VCaP (cell line): ENCODE measurements at regions not wholly inside any gene's neighbourhood (a gene's known extent, or its start where the extent isn't known, plus 50 kb on each side); places are given as distances from the start of the nearest gene placed in this dataset.

Experiments
- H3K27ac ChIP-seq: fragments of 450-650 bp; 2 replicates; pipeline ENCODE4 v1.5.1; 2017
- CTCF ChIP-seq: fragments of 450-650 bp; conservative IDR thresholded peaks from 2 replicates; pipeline ENCODE4 v1.5.1; 2017; ENCODE audit warnings: mild to moderate bottlenecking, moderate library complexity

GRCh38 chr1:70633004-70633403, 221.9 kb downstream of the CTH start:
- H3K27ac ChIP-seq: no peak overlapping the region
- no peak for TF ChIP-seq CTCF

GRCh38 chr1:70635868-70636267, 224.8 kb downstream of the CTH start:
- no peak overlapping the region for H3K27ac ChIP-seq
- no peak for TF ChIP-seq CTCF

GRCh38 chr1:70641868-70642267, 230.8 kb downstream of the CTH start:
- no peak for TF ChIP-seq CTCF
- no peak overlapping the region for H3K27ac ChIP-seq

GRCh38 chr1:70656361-70656760, 245.3 kb downstream of the CTH start:
- no peak for TF ChIP-seq CTCF

GRCh38 chr1:70659891-70660290, 248.8 kb downstream of the CTH start:
- no peak for TF ChIP-seq CTCF
- H3K27ac ChIP-seq: no peak overlapping the region

More at GRCh38 chr1:70656361-70656760, 245.3 kb downstream of the CTH start:
- no peak overlapping the region for H3K27ac ChIP-seq

- no peak overlapping the region for H3K27ac ChIP-seq
- no peak for TF ChIP-seq CTCF
Observed at GRCh38 chr1:70666381-70667140, 255.5 kb downstream of the CTH start.

- TF ChIP-seq CTCF: no peak
- H3K27ac ChIP-seq: no peak overlapping the region
Observed at GRCh38 chr1:70667494-70668170, 256.6 kb downstream of the CTH start.
